CD4-positive, CD25-positive, alpha-beta regulatory T cell (primary cell): ENCODE measurements at regions not wholly inside any gene's neighbourhood (a gene's known extent, or its start where the extent isn't known, plus 50 kb on each side); places are given as distances from the start of the nearest gene placed in this dataset.

ENCODE experiments used
- ATAC-seq, 2 donors: fragments of 150-1000 bp; cut with Tn5 transposase; one replicate each; pipeline ENCODE4 v1.10.0; 2021; ENCODE audit warnings: low read depth in 2 of 2, moderate number of reproducible peaks in 2 of 2, moderate library complexity in 1 of 2
- DNase-seq, 3 donors: peaks; one replicate each; pipeline versions ENCODE4 v3.0.0 to v3.0.0-alpha.2; 2012 to 2022; ENCODE audit warnings: mixed read lengths in 1 of 3
- H3K27ac ChIP-seq: one replicate; pipeline ENCODE4 v1.7.0; 2013; ENCODE audit warnings: mild to moderate bottlenecking, low read length; ENCODE audit not compliant: insufficient read depth, poor library complexity, severe bottlenecking
- H3K27me3 ChIP-seq: one replicate; pipeline ENCODE4 v1.7.0; 2013; ENCODE audit warnings: low read length; ENCODE audit not compliant: control insufficient read depth, insufficient read depth
- H3K36me3 ChIP-seq: one replicate; pipeline ENCODE4 v1.7.0; 2013; ENCODE audit warnings: mild to moderate bottlenecking, low read length, moderate library complexity; ENCODE audit not compliant: control insufficient read depth, insufficient read depth
- H3K4me1 ChIP-seq: 2 replicates; pipeline ENCODE4 v1.7.0; 2013; ENCODE audit warnings: mild to moderate bottlenecking, low read length; ENCODE audit not compliant: insufficient read depth, control insufficient read depth, poor library complexity, severe bottlenecking
- H3K4me3 ChIP-seq: one replicate; pipeline ENCODE4 v1.7.0; 2013; ENCODE audit warnings: low read depth, mild to moderate bottlenecking, low read length, moderate library complexity
- H3K9me3 ChIP-seq, 2 experiments: 1 replicate in 1 of 2; 2 replicates in 1 of 2; pipeline ENCODE4 v1.7.0; 2013; ENCODE audit warnings: low read length in 2 of 2, mild to moderate bottlenecking in 1 of 2, moderate library complexity in 1 of 2; ENCODE audit not compliant: control insufficient read depth in 2 of 2
- H3K27ac Mint-ChIP-seq, 3 donors: one replicate each; pipeline ENCODE4 v1.8.0; 2020 to 2022; ENCODE audit warnings: mild to moderate bottlenecking in 3 of 3, mixed read lengths in 3 of 3, moderate library complexity in 2 of 3
- H3K27me3 Mint-ChIP-seq: one replicate; pipeline ENCODE4 v1.8.0; 2022; ENCODE audit warnings: mild to moderate bottlenecking, mixed read lengths
- H3K36me3 Mint-ChIP-seq: one replicate; pipeline ENCODE4 v1.8.0; 2020; ENCODE audit warnings: mixed read lengths
- H3K4me1 Mint-ChIP-seq, 4 donors: one replicate each; pipeline ENCODE4 v1.8.0; 2020 to 2022; ENCODE audit warnings: mixed read lengths in 4 of 4, mild to moderate bottlenecking in 1 of 4
- H3K4me3 Mint-ChIP-seq, 4 donors: one replicate each; pipeline ENCODE4 v1.8.0; 2020 to 2022; ENCODE audit warnings: mild to moderate bottlenecking in 4 of 4, mixed read lengths in 4 of 4, moderate library complexity in 3 of 4
- H3K9me3 Mint-ChIP-seq, 7 donors: one replicate each; pipeline ENCODE4 v1.8.0; 2020 to 2022; ENCODE audit warnings: mixed read lengths in 7 of 7, mild to moderate bottlenecking in 3 of 7, moderate library complexity in 2 of 7

DNA sequence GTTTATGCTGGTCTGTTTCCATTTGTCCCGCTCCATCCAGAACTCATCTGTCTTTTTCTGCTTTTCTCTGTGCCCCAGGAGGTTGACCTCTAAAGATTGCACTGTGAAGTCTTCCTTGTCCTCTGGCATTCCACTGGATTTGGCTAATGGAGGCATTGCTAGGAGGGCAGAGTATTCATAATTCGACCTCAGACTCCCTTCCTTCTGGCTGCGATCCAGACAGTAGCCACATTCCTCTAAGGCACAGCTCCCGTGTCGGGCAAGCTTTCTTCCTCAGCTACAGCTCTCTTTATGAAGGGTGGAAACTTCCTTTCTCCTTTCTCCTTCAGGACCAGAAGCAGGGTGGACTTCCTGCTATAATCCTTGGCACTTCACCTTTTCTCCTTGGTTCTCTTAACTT is 175.9 kb downstream of the BAMBI start:
- no peaks in the 10 kb centered on the region for H3K9me3 ChIP-seq
- H3K36me3 ChIP-seq, result no peaks in the 10 kb centered on the region
- no peak overlapping the region for H3K4me3 Mint-ChIP-seq
- H3K27me3 ChIP-seq, result peaks cover 2% of the 10 kb centered on the region
- peaks cover 0 to 3% (median 0%) of the 10 kb centered on the region in 7 donors for H3K9me3 Mint-ChIP-seq
- no peak overlapping the region for H3K4me3 ChIP-seq
- DNase-seq (no peak), ATAC-seq (no peak)
- H3K27ac Mint-ChIP-seq, result no peak overlapping the region
- no peaks in the 10 kb centered on the region for H3K27me3 Mint-ChIP-seq
- no peaks in the 10 kb centered on the region for H3K4me1 ChIP-seq
- H3K27ac ChIP-seq, result no peak overlapping the region
- no peaks in the 10 kb centered on the region for H3K36me3 Mint-ChIP-seq
- no peaks in the 10 kb centered on the region for H3K4me1 Mint-ChIP-seq

DNA sequence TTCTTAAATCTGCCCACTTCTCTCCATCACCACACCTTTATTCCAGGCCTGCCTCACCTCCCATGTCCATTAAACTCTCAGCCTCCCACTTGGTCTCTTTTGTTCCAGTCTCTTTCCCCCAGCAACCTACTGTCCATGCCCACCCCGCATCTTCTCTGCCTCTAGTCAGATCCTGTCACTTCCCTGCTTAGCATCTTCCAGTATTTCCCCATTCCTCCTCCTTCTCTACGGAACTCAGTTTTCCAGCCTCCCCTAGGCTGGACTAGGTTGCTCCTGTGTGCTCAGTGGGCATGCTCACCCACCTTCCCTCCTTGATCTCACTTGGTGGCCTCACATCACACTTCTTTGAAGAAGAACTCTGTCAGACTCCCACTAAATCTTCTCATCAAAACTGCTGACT is 179.8 kb downstream of the BAMBI start:
- ATAC-seq (no peak), DNase-seq (no peak)
- H3K27me3 Mint-ChIP-seq, result peaks cover 4% of the 10 kb centered on the region
- no peak overlapping the region for H3K27ac ChIP-seq
- no peaks in the 10 kb centered on the region for H3K4me1 Mint-ChIP-seq
- no peaks in the 10 kb centered on the region for H3K36me3 Mint-ChIP-seq
- H3K4me1 ChIP-seq, result no peaks in the 10 kb centered on the region
- H3K9me3 ChIP-seq, result no peaks in the 10 kb centered on the region
- peaks cover 1 to 9% (median 3%) of the 10 kb centered on the region in 7 donors for H3K9me3 Mint-ChIP-seq
- no peak overlapping the region for H3K27ac Mint-ChIP-seq
- H3K4me3 Mint-ChIP-seq, result no peak overlapping the region
- no peaks in the 10 kb centered on the region for H3K36me3 ChIP-seq
- no peak overlapping the region for H3K4me3 ChIP-seq
- H3K27me3 ChIP-seq, result no peaks in the 10 kb centered on the region

DNA sequence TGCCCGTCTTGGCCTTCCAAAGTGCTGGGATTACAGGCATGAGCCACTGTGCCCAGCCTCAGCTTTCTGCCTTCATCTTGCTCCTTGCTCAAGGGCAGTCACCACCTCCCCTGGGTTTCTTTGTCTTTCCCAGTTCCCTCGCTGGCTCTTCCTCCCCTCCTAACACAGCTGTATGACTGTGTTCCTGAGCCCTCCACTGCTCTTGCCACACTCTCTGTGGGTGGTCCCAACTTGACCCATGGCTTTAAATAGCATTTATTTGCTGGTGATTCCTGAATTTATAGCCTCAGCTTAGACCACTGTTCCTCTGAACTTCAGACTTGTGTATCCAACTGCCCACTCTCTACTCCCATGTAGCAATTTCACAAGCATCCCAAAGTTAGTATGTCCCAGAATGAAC is 181.3 kb downstream of the BAMBI start:
- H3K36me3 Mint-ChIP-seq, result no peaks in the 10 kb centered on the region
- H3K27ac Mint-ChIP-seq, result no peak overlapping the region
- Histone ChIP-seq H3K4me3 (no peak overlapping the region), H3K27me3 (no peaks in the 10 kb centered on the region), H3K27ac (no peak overlapping the region), H3K4me1 (no peaks in the 10 kb centered on the region), H3K9me3 (no peaks in the 10 kb centered on the region), H3K36me3 (no peaks in the 10 kb centered on the region)
- no peaks in the 10 kb centered on the region for H3K4me1 Mint-ChIP-seq
- ATAC-seq, result no peak
- no peak for DNase-seq
- no peak overlapping the region for H3K4me3 Mint-ChIP-seq
- H3K27me3 Mint-ChIP-seq, result peaks cover 4% of the 10 kb centered on the region
- H3K9me3 Mint-ChIP-seq, result peaks cover 1 to 9% (median 3%) of the 10 kb centered on the region in 7 donors

DNA sequence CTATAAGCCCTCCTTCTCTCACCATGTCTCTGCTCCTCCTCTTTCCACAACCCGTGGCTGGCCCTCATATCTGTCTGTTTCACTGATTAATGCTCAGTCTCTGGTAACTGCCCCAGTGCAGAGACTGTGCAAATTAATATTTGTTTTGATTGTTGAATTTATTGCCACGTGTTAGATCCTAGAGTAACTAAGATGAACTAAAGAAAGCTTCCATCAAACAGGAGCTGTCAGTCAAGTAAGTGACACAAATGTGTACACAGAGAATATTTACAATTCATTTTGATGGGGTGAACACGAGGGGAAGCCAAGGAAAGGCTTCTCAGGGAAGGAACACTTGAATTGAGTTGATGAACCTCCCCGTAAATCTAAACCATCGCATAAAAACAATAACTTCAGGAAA is 182.5 kb downstream of the BAMBI start:
- ATAC-seq (no peak), DNase-seq (no peak)
- H3K4me1 ChIP-seq, result no peaks in the 10 kb centered on the region
- H3K9me3 Mint-ChIP-seq, result peaks cover 1 to 9% (median 3%) of the 10 kb centered on the region in 7 donors
- H3K4me3 Mint-ChIP-seq, result no peak overlapping the region
- H3K36me3 ChIP-seq, result no peaks in the 10 kb centered on the region
- no peaks in the 10 kb centered on the region for H3K4me1 Mint-ChIP-seq
- H3K27ac Mint-ChIP-seq, result no peak overlapping the region
- H3K27me3 Mint-ChIP-seq, result peaks cover 4% of the 10 kb centered on the region
- no peak overlapping the region for H3K4me3 ChIP-seq
- no peak overlapping the region for H3K27ac ChIP-seq
- H3K9me3 ChIP-seq, result no peaks in the 10 kb centered on the region
- no peaks in the 10 kb centered on the region for H3K36me3 Mint-ChIP-seq
- H3K27me3 ChIP-seq, result no peaks in the 10 kb centered on the region

DNA sequence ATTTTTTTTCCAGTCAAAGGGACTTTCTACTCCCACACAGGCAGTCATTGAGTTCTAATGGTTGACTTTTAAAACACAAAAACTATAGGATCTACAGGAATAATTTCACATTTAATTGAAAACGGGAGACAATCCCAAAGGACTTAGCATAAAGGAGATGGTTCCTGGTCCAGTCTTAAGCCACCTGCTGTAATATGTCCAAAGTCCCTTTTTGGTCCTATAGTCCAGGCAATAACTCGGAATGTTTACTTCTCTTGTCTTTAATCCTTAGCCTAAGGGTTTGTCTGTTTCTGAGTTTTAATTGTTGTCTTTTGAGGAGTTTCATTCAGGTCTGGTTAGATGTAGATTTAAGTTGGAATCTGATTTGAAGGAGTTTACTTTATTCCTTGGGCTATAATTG is 184.9 kb downstream of the BAMBI start:
- Mint-ChIP-seq H3K4me1 (no peaks in the 10 kb centered on the region), H3K27ac (no peak overlapping the region), H3K9me3 (peaks cover 0 to 9% (median 3%) of the 10 kb centered on the region in 7 donors), H3K4me3 (no peak overlapping the region), H3K36me3 (no peaks in the 10 kb centered on the region), H3K27me3 (peaks cover 4% of the 10 kb centered on the region)
- H3K36me3 ChIP-seq, result no peaks in the 10 kb centered on the region
- H3K27ac ChIP-seq, result no peak overlapping the region
- H3K4me1 ChIP-seq, result no peaks in the 10 kb centered on the region
- no peaks in the 10 kb centered on the region for H3K27me3 ChIP-seq
- H3K9me3 ChIP-seq, result no peaks in the 10 kb centered on the region
- H3K4me3 ChIP-seq, result no peak overlapping the region
- DNase-seq (no peak), ATAC-seq (no peak)

DNA sequence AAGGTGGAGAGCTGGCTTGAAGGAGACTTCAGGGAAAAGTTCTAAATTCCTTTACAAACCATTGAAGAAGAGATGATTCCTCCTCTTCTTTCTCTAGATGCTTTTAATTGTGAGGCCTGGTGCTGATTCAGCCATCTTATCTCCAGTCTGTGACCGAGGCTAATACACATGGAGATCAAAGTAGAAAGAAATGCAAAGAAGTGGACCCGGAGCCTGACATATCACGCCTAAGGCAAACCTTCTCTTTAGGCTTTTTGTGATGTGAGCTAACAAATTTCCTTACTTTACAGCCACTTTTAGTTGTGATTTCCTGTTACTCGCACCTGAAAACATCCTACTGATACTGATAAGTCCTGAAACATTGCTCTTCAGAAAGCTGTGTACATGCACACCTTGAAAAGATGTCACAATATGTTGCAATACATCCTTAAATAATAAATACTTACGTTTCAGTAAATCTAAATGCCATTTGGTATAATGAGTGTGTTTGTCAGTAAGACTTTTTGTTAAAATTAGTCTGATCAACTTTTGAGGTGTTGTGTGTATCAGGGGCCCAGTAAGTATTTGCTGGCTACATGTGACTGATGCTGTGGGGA is 192.4 kb downstream of the BAMBI start:
- Mint-ChIP-seq H3K9me3 (no peaks in the 10 kb centered on the region), H3K27me3 (no peaks in the 10 kb centered on the region), H3K36me3 (no peaks in the 10 kb centered on the region), H3K4me1 (no peaks in the 10 kb centered on the region), H3K27ac (no peak overlapping the region), H3K4me3 (no peak overlapping the region)
- Histone ChIP-seq H3K36me3 (no peaks in the 10 kb centered on the region), H3K9me3 (no peaks in the 10 kb centered on the region), H3K27me3 (no peaks in the 10 kb centered on the region), H3K4me3 (no peak overlapping the region), H3K4me1 (no peaks in the 10 kb centered on the region), H3K27ac (no peak overlapping the region)
- no peak for DNase-seq
- no peak for ATAC-seq

DNA sequence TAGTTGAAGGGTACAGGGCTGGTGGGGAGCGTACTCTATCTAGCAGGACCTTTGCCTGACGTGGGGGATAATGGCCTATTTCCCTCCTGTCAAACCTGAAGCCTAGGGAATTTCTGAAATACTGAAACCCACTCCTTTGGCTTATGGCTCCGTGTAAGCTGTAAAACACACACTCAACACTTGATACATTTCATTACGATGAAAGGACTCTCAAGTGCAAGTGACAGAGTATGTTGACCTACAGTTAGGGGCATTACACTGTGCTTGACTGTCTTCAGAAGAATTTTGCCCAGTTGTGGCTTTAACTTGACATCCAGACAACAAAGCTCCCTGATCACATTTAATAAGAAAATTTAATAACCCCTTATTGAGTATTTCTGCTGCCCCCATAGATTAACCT is 194.3 kb downstream of the BAMBI start:
- Histone ChIP-seq H3K27ac (no peak overlapping the region), H3K4me3 (no peak overlapping the region), H3K4me1 (no peaks in the 10 kb centered on the region), H3K27me3 (no peaks in the 10 kb centered on the region), H3K36me3 (no peaks in the 10 kb centered on the region), H3K9me3 (no peaks in the 10 kb centered on the region)
- H3K27me3 Mint-ChIP-seq, result no peaks in the 10 kb centered on the region
- H3K27ac Mint-ChIP-seq, result no peak overlapping the region
- ATAC-seq, result no peak
- no peak overlapping the region for H3K4me3 Mint-ChIP-seq
- no peak for DNase-seq
- no peaks in the 10 kb centered on the region for H3K4me1 Mint-ChIP-seq
- no peaks in the 10 kb centered on the region for H3K36me3 Mint-ChIP-seq
- no peaks in the 10 kb centered on the region for H3K9me3 Mint-ChIP-seq

DNA sequence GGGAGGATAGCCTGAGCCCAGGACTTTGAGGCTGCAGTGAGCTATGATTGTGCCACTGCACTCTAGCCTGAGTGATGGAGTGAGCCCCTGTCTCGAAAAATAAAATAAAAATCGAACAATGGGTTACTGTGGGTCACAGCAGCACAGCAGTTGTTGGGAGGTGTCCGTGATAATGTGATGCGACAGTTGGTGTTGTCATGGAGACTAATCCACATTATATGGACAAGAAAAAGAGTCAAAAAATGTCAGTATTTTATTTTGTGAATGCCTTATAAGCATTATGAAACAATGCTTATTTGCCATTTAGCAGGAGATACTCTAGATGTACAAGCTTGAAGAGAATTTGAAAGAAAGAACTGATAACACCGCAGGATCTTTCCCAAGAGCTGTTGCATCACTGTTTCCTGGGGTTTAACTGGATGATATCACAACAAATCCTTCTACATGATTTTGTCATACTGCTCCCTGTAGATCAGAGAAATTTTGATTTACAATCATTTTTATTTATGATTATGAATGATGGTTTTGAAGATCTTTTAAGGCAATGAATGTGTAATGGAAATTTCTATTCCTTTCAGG is 195.4 kb downstream of the BAMBI start:
- H3K4me3 Mint-ChIP-seq, result no peak overlapping the region
- Histone ChIP-seq H3K9me3 (no peaks in the 10 kb centered on the region), H3K27ac (no peak overlapping the region), H3K36me3 (no peaks in the 10 kb centered on the region), H3K4me3 (no peak overlapping the region), H3K27me3 (no peaks in the 10 kb centered on the region), H3K4me1 (no peaks in the 10 kb centered on the region)
- H3K27ac Mint-ChIP-seq, result no peak overlapping the region
- H3K9me3 Mint-ChIP-seq, result no peaks in the 10 kb centered on the region
- ATAC-seq, result no peak
- H3K27me3 Mint-ChIP-seq, result no peaks in the 10 kb centered on the region
- H3K36me3 Mint-ChIP-seq, result no peaks in the 10 kb centered on the region
- H3K4me1 Mint-ChIP-seq, result no peaks in the 10 kb centered on the region
- DNase-seq, result no peak
